ENCODE measurements at regions not wholly inside any gene's neighbourhood (a gene's known extent, or its start where the extent isn't known, plus 50 kb on each side); places are given as distances from the start of the nearest gene placed in this dataset.
"Not testable (repeated sequence)": the region's sequence is repeated elsewhere in the genome, so short reads cannot be mapped to it uniquely, and the experiment has no call there.

- no peaks in the 10 kb centered on the region for H3K4me1 Mint-ChIP-seq
- POLR2A ChIA-PET: no interaction called here
These were observed 274.4 kb upstream of the SLC14A2 start for GRCh38 chr18:45340884-45341283.

GRCh38 chr18:45341454-45341853 is 273.8 kb upstream of the SLC14A2 start:
- DNase-seq (no peak), ATAC-seq (ENCODE audit: low read depth) (no peak)
- Mint-ChIP-seq H3K27me3 (peaks cover 5% of the 10 kb centered on the region), H3K4me1 (no peaks in the 10 kb centered on the region), H3K9me3 (no peaks in the 10 kb centered on the region), H3K27ac (no peak overlapping the region), H3K36me3 (ENCODE audit: low read depth) (no peaks in the 10 kb centered on the region), H3K4me3 (no peak overlapping the region)
- POLR2A ChIA-PET: no interaction called here
- TF ChIP-seq CTCF (IDR thresholded peaks at IDR 0.05): no peak
- CTCF ChIA-PET: no interaction called here
- intact Hi-C loops (cut with micrococcal nuclease): no loop called here

More at GRCh38 chr18:45340884-45341283, 274.4 kb upstream of the SLC14A2 start:
- CTCF ChIA-PET: no interaction called here
- no peak overlapping the region for H3K4me3 Mint-ChIP-seq
- intact Hi-C loops (cut with micrococcal nuclease): no loop called here
- peaks cover 5% of the 10 kb centered on the region for H3K27me3 Mint-ChIP-seq
- no peak overlapping the region for H3K27ac Mint-ChIP-seq
- no peaks in the 10 kb centered on the region for H3K36me3 Mint-ChIP-seq (ENCODE audit: low read depth)
- no peak for ATAC-seq (ENCODE audit: low read depth)
- no peak for TF ChIP-seq CTCF (IDR thresholded peaks at IDR 0.05)
- no peak for DNase-seq
- H3K9me3 Mint-ChIP-seq: no peaks in the 10 kb centered on the region

GRCh38 chr18:45342166-45342565 is 273.1 kb upstream of the SLC14A2 start:
- Mint-ChIP-seq H3K27me3 (peaks cover 5% of the 10 kb centered on the region), H3K9me3 (no peaks in the 10 kb centered on the region), H3K36me3 (ENCODE audit: low read depth) (no peaks in the 10 kb centered on the region), H3K4me3 (no peak overlapping the region), H3K27ac (no peak overlapping the region), H3K4me1 (no peaks in the 10 kb centered on the region)
- no peak for DNase-seq
- ChIA-PET POLR2A (no interaction called here), CTCF (no interaction called here)
- intact Hi-C loops (cut with micrococcal nuclease): no loop called here
- TF ChIP-seq CTCF (IDR thresholded peaks at IDR 0.05): no peak
- no peak for ATAC-seq (ENCODE audit: low read depth)

GRCh38 chr18:45342653-45343052 is 272.6 kb upstream of the SLC14A2 start:
- peaks cover 5% of the 10 kb centered on the region for H3K27me3 Mint-ChIP-seq
- TF ChIP-seq CTCF (IDR thresholded peaks at IDR 0.05): no peak
- no peaks in the 10 kb centered on the region for H3K9me3 Mint-ChIP-seq
- no peak overlapping the region for H3K27ac Mint-ChIP-seq
- ATAC-seq (ENCODE audit: low read depth) (no peak), DNase-seq (no peak)
- CTCF ChIA-PET: interaction anchor here (0.9 kb wide), 1 partner anchor 130 kb away, joined by 3 read pairs; no protein-coding TSS in a partner anchor
- intact Hi-C loops (cut with micrococcal nuclease): no loop called here
- no peak overlapping the region for H3K4me3 Mint-ChIP-seq
- POLR2A ChIA-PET: no interaction called here
- no peaks in the 10 kb centered on the region for H3K4me1 Mint-ChIP-seq
- no peaks in the 10 kb centered on the region for H3K36me3 Mint-ChIP-seq (ENCODE audit: low read depth)

- ChIA-PET POLR2A (no interaction called here), CTCF (interaction anchor here (0.9 kb wide), 1 partner anchor 130 kb away, joined by 3 read pairs; no protein-coding TSS in a partner anchor)
- ATAC-seq (ENCODE audit: low read depth) (no peak), DNase-seq (no peak)
- intact Hi-C loops (cut with micrococcal nuclease): no loop called here
- H3K27me3 Mint-ChIP-seq: peaks cover 5% of the 10 kb centered on the region
- no peak for TF ChIP-seq CTCF (IDR thresholded peaks at IDR 0.05)
- H3K4me1 Mint-ChIP-seq: no peaks in the 10 kb centered on the region
- H3K4me3 Mint-ChIP-seq: no peak overlapping the region
- H3K36me3 Mint-ChIP-seq (ENCODE audit: low read depth): no peaks in the 10 kb centered on the region
- H3K27ac Mint-ChIP-seq: no peak overlapping the region
- no peaks in the 10 kb centered on the region for H3K9me3 Mint-ChIP-seq
These were observed 271.9 kb upstream of the SLC14A2 start for GRCh38 chr18:45343365-45343764.

- intact Hi-C loops (cut with micrococcal nuclease); H3K4me1 Mint-ChIP-seq; H3K27ac Mint-ChIP-seq; ATAC-seq (ENCODE audit: low read depth); CTCF ChIA-PET; DNase-seq; H3K36me3 Mint-ChIP-seq (ENCODE audit: low read depth); H3K27me3 Mint-ChIP-seq; H3K4me3 Mint-ChIP-seq; POLR2A ChIA-PET; H3K9me3 Mint-ChIP-seq: not testable (repeated sequence)
These were observed 270.6 kb upstream of the SLC14A2 start for GRCh38 chr18:45344680-45345079.
